Esophagus squamous epithelium (tissue), 4 donors: ENCODE measurements at regions not wholly inside any gene's neighbourhood (a gene's known extent, or its start where the extent isn't known, plus 50 kb on each side); places are given as distances from the start of the nearest gene placed in this dataset.

Experiments used
- CTCF ChIP-seq, 6 experiments: fragments of 450-650 bp in 4 of 6; fragments of 200-600 bp in 2 of 6; sonication (generic) in 2 of 6; IDR thresholded peaks; one replicate each; pipeline ENCODE4 v1.5.1; 2016 to 2019; ENCODE audit warnings: antibody characterized with exemption in 6 of 6, mild to moderate bottlenecking in 4 of 6, moderate library complexity in 4 of 6
- POLR2A ChIP-seq, 4 donors: fragments of 450-650 bp; IDR thresholded peaks; one replicate each; pipeline ENCODE4 v1.6.1; 2017; ENCODE audit warnings: antibody characterized with exemption in 4 of 4, mild to moderate bottlenecking in 4 of 4, moderate library complexity in 3 of 4

DNA sequence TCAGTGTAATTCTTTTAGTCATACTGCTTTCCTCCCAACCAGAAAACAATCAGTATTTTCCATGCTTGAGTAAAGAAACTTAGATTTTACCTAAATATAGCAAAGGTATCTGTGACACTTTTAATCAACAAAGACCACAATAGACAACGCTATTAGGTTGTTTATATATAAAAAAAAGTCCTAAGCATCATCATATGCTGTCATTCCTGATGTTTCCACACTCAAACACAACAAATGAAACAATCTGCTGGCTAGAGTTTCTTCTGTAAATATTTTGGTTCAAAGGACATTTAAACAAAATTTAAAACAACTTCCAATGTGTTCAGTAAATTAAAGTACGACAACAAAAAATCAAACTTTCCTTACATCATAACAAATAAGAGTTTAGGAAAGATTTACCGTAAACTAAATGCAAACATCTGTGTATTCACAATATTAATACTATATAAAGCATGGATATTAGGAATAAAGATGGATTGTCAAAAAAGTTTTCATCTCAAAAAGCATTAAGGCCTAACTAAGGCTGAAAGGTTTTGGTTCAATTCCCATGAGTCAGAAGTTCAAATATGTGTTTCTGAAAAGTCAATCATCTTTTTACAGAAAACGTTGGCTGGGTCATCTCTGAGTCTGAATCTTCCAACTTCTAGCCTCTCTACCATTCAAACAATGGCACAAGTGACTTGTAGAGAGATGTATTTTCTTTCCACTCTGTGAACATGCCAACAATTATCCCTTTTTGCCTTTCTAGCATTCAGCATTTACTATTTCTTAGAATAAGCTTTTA is 157.1 kb downstream of the CRPPA start:
- TF ChIP-seq CTCF (IDR thresholded peaks at IDR 0.05) (no peak), POLR2A (IDR thresholded peaks at IDR 0.05) (no peak)
